NCI-H128 (cell line): ENCODE measurements at regions not wholly inside any gene's neighbourhood (a gene's known extent, or its start where the extent isn't known, plus 50 kb on each side); places are given as distances from the start of the nearest gene placed in this dataset.
"Not testable (repeated sequence)": the region's sequence is repeated elsewhere in the genome, so short reads cannot be mapped to it uniquely, and the experiment has no call there.

Experiments used
- DNase-seq: peaks from one replicate; lab custom pipeline; 2025; ENCODE audit not compliant: unreplicated experiment; lab: John Stamatoyannopoulos, UW

DNA sequence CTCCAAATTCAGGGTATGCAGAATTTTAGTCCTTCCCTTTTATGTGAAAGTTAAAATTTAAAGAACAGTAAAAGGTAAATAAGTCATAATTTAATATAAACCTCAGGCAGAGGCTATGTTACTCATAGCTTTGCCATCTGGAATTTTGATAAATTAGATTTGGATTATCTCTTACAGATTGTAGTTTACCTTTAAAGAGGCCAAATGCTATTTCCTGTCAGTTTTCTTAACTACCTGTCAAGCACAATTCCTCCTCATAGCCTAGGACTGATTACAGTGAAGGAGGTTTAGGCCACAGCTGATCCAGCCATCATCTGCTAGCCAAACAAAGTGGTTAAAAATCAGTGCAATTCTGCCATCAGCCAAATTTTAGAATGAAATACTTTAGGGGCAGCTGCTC lies 128.1 kb downstream of the MFAP3L start:
- DNase-seq, result no peak

DNA sequence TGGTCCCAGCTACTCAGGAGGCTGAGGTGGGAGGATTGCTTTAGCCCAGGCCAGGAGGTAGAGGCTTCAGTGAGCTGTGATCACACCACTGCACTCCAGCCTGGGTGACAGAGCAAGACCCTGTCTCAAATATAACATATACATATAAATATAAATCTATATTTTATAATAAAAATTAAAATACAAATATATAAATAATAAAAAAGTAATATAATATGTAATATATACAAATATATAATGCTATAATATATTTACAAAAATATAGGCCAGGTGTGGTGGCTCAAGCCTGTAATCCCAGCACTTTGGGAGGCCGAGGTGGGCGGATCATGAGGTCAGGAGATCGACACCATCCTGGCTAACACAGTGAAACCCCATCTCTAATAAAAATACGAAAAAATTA lies 131.4 kb downstream of the MFAP3L start:
- not testable (repeated sequence) for DNase-seq

DNA sequence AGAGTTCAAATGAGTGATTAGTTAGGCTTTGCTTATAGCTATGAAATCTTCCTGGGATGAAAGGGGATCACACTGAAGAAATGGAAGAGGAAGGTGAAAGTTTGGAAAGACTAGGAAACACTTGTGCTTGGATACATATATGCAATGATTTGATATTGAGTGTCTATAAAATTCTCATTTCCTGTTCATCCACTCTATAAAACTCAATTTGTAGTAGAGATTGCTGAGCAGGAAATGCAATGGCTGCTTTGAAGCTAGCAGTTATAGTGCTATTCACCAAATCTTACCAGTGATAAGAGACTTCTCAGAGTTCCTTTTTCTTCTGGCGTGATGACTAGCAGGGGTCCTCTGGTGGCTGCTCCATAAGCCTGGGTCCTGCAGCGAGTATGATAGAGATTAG lies 128.1 kb upstream of the HPF1 start:
- DNase-seq, result no peak

DNA sequence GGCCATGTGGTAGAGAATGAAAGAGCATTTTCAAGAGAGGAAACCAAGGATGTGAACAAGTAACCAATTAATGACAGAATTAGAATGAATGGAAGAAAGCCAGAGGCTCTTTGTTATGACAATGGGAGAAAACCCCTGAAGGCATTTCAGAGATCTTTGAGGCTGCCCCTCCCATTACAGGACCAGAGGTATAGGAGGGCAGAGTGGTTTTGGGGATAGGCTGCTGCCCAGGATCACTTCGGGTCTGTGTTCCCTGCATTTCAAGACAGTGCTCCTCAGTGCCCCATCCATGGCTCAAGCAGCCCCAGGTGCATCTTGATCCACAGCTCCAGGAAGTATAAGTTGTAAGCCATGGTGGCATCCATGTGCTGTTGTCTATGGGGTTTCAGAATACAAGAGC lies 124.0 kb upstream of the HPF1 start:
- no peak for DNase-seq

DNA sequence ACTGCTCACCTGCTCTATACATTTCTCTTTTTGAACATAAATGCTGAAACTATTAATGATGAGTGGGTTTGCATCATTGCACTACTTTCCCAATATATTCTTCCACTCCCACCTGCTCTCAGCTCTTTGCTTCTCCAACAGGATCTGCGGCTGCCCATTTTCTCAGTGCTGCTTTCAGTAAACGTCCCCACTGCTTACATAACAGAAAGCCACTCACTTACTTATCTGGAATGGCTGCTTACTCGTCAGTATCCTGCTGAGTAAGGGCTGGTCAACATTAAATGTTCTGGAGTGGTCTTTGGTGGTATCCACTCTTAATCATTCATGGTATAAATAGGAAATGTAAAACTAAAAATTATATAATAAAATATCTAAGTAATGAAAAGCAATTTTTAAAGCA lies 112.8 kb upstream of the HPF1 start:
- no peak for DNase-seq

DNA sequence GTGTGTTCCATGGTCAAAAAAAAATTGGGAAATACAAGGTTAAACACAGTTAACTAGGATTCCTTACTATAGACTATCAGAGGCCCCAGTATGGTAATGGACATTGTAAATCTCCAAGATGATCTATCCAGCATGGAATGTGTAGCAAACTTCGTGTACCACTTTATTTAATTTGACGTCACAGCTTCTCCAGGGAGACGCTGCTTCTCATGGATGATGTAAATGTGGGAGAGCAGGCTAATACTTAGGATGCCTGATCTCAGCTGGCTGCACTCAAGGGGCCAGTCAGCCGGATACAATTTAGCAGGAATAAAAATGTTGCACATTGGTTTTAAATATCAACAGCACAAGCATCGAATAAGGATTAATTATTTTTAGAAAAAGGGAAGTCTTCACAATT lies 111.7 kb upstream of the HPF1 start:
- DNase-seq, result no peak

DNA sequence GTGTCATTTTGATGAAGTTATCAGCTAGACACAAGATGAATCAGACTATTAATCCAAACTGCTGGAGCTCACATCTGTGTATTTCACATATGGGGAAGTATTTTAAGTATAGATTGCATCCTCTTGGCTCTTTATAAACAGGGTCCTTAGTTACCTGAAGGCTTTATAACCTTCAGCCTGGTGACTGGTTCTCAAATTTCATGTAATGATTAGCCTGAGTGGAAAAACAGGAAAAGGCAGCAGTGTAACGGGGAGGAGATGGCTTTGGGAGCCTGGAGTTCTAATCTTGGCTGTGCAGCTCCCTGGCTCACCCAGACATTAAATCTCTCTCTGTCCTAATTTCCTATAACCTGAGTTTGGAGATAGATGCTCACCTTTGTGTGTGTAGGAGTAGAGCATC lies 103.8 kb upstream of the HPF1 start:
- no peak for DNase-seq

DNA sequence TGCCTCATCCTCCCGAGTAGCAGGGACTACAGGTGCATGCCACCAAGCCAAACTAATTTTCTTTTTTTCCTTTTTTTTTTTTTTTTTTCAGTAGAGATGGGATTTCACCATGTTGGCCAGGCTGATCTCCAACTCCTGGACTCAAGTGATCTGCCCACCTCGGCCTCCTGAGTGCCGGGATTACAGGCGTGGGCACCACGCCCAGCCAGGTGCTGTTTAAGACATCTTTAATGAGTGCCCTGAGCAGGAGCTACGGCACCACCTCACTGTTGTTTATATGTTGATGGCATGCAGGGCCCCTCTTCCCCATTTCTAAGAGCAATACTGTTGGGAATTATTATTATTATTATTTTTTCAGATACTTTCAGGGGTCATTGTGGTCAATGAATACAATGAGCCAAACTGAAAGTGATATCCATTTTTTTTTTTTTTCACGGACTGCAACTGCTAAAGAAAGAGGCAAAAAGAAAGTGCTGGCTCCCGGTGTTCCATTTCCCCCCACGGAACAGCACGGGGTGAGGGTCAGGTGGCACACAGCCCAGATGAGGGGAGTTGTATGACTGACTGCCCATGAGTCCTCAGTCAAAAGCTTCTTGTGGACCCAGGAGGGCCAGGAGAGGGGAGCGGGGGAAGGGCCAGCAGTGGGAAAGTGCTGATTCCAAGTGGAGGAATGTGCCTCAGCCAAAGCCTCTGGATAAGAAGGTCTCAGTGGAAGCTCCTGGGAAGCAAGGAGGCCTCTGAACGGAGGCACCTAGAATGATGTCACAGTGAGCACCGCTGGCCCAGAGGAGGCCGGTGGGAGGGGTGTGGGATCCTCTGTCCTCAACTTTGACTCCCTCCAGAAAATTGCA lies 101.8 kb upstream of the HPF1 start:
- no peak for DNase-seq

DNA sequence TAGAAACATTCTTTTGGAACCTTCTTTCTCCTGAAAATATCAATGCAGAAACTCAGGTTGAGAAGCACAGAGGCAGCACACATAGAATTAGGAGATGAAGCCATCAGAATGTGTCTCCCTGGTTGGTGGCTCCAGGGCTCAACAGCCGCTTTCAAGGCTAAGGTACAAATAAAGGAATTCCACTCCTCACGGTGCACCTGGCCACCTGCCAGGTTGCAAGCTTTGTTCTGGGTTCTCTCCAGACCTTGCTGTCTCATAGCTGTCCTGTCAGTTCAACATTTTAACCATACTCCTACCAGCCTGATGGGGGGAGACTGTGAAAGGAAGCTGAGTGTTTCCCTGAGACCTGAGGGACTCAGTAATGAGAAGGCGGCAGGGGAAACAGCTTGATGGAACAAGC lies 96.3 kb upstream of the HPF1 start:
- DNase-seq, result no peak

DNA sequence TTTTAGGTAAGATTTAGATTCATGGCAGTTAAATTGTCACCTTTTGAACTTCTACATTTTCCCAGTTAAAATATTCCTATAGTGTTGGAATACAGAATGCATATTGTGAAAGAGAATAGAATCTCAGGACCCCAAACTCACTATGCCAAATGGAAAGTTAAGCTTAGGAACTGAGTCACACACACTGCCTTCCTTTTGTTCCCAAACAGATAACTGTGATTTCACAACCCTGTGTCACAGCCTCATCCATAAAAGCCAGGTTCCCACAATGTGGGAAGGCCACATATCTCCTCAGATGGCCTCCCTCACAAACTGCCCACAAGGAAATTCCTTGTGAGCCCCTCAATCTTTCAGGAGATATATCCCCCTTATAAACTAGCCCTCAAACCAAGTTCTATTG lies 94.7 kb upstream of the HPF1 start:
- DNase-seq, result no peak

DNA sequence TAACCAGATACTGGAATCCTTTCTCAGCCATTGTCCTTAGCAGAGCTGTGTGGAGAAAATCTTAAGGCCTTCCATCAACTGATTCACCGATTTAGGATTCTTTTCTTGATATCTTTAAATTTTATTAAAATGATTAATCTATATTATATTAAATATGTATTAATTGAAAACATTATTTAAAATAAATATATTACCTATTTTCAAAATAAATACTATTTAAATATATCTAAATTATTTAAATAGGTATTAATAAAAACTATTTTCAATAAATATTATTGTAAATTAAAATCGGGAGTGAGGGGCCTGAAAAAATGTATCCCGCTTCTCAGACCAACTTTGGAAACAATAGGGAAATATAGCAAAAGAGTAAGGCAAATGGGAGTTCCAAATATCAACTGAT lies 94.0 kb upstream of the HPF1 start:
- DNase-seq, result no peak

DNA sequence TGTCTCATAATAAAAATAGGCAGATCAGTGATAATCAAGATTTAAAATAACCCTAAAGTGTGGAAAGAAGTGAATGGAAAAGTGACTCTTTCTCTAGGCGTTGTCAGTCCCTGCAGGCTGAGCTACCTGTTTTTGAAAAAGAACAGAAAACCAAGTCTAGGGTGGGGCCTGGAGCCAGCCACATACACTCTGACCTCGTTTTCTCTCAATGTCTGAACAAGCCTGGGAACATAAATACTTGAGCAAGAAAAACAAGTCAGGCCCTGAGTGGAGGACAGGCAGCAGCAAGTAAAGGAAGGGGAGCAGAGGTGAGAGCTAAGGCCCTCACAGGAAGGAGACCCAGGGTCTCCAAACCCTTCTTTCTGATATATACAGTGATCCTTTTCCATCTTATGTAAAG lies 91.7 kb upstream of the HPF1 start:
- DNase-seq, result no peak

DNA sequence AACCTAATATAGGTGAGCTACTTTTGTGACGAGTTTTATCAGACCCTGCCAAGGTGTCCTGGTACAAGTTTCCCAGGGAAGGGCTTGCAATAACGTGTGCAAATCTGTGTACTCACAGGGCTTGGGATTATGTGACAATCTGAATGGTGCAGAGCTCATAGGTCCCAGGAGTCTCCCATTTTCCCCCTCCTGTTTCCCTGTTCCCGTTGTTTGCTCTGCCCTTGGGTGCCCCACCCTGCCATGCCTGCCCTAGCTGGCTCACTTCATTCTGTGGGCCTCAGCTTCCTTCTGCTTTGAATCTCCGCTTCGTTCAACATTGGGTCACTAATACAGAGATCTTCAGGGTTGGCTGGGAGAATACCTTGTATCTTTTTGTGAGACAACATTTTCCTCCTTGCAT lies 90.3 kb upstream of the HPF1 start:
- no peak for DNase-seq

DNA sequence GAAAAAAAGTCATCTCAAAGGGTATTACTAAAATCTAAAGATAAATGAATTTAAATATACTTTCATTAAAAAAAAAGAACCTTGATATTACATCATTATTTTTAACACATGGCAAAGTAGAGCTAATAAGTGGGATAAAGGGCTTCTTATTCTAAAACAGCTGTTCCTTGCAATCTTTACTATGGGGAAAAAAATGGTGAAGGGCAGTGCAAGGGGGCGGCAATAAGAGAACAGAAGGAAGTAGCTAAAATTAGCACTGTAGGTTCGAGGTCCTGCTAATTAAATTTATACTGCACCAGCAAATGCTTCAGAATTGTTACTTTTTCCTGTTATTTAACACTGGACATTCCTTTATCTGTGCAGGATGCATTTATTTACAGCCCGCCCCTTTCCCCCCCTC lies 89.4 kb upstream of the HPF1 start:
- DNase-seq, result no peak

DNA sequence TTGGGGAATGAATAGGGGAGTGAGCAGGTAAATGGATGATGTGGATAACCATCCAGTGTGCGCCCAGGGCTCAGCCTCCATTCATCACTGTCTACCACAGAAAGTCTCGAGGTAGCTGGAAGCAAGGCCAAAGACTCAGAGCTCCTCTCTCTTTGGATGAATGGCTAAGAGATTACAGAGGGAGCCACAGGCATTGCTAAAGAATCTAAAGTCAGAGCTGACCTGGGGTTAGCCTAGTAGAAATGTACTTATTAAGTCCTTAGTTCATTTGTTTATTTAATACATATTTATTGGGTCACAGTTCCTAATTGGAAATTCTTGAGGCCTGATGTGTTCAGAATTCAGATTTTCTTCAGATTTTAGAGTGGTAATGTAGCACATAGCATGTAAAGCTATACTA lies 88.7 kb upstream of the HPF1 start:
- no peak for DNase-seq

DNA sequence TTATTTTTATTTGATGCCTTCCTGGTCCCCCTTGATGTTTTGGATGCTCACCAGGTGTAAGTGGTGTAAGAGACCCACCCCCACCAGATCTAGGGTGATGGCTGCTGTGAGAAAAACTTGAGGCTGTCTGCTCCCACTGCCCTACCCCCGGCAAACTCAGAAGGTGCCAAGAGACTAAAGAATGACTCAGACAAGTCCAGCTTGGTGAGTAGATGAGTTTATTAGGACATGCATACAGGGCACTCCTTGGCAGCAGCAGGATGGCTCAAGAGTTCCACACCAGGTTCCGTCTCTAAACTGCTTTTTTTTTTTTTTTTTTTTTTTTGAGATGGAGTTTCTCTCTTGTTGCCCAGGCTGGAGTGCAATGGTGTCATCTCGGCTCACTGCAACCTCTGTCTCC lies 84.0 kb upstream of the HPF1 start:
- DNase-seq, result no peak

DNA sequence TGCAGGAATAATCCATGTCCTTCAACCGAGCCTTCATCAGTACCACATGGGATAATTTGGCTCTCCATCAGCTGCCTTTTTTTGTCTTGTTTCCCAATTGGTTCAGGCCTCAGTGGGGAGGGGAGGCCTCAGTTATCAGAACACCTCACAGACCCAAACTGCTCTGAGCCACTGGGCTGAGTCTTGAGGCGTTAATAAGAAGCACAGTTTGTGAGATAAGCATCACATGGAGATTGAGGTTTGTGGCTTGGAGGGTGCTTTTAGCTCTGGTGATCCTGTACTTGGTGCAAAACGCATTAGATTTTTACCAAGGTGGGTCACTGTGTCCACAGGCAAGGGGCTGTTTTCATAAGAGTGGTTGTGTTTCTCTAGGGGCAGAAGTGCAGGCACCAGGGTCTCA lies 82.8 kb upstream of the HPF1 start:
- DNase-seq, result no peak

DNA sequence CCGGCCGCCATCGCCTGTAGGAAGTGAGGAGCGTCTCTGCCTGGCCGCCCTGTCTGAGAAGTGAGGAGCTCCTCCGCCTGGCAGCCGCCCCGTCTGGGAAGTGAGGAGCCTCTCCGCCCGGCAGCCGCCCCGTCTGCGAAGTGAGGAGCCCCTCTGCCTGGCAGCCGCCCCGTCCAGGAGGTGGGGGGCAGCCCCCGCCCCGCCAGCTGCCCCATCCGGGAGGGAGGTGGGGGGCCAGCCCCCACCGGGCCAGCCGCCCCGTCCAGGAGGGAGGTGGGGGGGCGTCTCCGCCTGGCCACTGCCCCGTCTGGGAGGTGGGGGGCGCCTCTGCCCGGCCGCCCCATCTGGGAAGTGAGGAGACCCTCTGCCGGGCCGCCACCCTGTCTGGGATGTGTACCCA lies 70.6 kb upstream of the HPF1 start:
- DNase-seq, result not testable (repeated sequence)

DNA sequence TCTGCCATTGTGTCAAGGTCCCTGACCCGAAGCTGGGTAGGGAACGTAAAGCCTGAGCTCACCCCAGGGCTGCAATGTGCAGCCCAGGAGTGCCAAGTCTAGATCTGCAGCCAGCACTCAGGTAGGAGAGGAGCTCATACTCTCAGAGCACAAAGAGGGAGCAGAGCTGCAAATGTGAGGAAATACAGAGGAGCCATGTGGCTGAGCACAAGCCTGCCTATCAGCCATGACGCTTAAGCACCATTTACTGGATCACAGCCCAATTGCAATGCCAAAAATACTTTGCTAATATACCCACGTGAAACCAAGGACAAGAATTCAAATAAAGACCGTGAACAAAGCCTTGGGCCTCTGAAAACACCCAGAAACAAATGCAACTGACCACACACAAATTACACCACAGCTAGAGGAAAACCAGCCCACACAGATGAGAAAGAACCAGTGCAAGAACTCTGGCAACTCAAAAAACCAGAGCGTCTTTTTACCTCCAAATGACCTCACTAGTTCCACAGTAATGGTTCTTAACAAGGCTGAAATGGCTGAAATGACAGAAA lies 69.0 kb upstream of the HPF1 start:
- no peak for DNase-seq

DNA sequence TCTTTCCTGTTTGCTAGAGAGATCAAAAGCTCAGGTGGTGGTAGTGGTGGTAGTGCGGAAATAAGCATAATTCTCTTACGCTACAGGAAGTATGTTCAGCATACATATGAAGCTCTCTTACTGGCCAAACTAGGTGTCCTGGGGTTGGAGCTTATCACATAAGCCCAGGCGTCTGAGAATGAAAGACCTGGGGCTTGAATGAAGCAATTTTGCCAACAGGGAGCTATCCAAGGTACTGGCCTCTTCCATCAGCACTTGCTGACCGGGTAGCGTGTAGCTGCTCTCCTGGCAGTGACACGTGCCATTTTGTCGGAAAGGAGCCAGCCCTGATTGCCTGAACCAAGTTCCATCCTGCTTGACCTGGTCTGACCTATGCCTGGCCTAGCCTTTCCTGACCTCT lies 65.9 kb upstream of the HPF1 start:
- no peak for DNase-seq

DNA sequence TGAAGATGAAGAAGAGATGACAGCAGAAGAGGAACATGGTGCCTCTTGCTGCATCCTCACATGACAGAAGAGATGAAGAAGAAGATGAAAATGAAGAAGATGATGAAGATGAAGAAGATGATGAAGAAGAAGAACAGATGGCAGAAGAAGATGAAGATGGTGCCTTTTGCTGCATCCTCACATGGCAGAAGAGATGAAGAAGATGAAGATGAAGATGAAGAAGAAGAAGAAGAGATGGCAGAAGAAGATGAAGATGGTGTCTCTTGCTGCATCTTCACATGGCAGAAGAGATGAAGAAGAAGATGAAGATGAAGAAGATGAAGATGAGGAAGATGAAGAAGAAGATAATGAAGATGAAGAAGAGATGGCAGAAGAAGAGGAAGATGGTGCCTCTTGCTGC lies 63.7 kb upstream of the HPF1 start:
- no peak for DNase-seq

DNA sequence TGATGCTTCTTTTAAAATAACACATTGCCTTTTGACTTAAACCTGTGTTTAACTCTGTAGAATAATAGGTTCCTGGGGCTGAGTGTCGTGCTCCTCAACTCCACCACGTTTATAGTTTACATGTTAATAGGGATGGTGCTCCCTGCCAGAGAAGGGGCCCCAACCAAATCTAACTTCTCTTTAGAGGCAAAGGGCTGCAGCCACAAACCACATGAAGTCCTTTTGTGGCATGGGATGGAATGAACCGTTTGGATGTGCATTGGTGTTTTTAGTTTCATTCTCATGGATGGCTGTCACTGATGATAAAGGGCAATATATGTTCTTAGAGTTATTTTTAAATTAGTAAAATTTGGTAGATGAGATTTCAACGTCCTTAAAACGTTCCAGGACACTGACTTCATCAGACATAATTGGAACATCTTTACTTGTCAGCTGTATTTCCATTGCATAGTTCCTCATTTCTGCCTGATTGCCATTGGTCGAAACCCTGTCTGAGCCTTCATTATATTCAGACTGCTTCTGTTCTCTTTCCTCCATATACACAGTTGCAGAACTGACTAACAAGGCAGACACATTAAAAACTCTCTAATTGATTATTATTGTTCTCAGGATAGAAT lies 60.4 kb upstream of the HPF1 start:
- no peak for DNase-seq

DNA sequence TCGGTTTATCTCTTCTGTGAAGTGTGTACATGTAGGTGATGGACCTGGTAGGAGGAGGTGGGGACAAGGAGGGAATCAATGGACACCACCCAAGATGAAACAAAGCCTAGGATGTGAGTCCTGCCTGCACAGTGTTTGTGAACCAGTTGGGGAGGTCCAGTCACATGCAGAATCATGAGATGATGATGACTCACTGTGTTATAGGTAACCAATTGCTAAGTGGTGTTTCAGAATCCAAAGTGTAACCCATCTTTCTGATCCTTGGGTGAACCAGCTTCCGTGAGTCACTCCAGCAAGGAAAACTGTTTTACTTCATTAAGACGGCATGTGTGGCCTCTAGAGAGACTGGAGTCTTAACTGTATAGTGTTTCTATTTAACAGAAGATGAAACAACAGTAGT lies 57.9 kb upstream of the HPF1 start:
- no peak for DNase-seq
